IMR-90 (cell line): ENCODE measurements at regions not wholly inside any gene's neighbourhood (a gene's known extent, or its start where the extent isn't known, plus 50 kb on each side); places are given as distances from the start of the nearest gene placed in this dataset.

ENCODE experiments used
- ATAC-seq: fragments of 200-7000 bp; cut with Tn5 transposase; 2 replicates; pipeline ENCODE4 v1.9.1; 2020; ENCODE audit warnings: low read depth, mild to moderate bottlenecking, moderate library complexity
- BruUV-seq: library from RNA; stranded (reverse); fragments of 400-500 nt; replicated peaks from 2 replicates; lab custom pipeline; 2021; lab: Mats Ljungman, UMichigan
- CTCF ChIA-PET: fragments of 300-600 bp; formaldehyde crosslinking; extraction: SDS; loops from one replicate; lab custom pipeline; 2021; ENCODE audit warnings: antibody characterized with exemption; lab: Yijun Ruan, JAX
- POLR2A ChIA-PET: fragments of 300-600 bp; sonication (Branson Sonifier 250); formaldehyde crosslinking; loops from one replicate; lab custom pipeline; 2022; ENCODE audit warnings: antibody characterized with exemption; ENCODE audit not compliant: unreplicated experiment; lab: Charles Lee
- DNase-seq: peaks from one replicate; pipeline ENCODE4 v3.0.0; 2013
- H2AFZ ChIP-seq: replicated peaks from 2 replicates; pipeline ENCODE3; 2013; ENCODE audit warnings: low read length, mild to moderate bottlenecking; ENCODE audit not compliant: poor library complexity
- H2AK5ac ChIP-seq: 2 replicates; pipeline ENCODE4 v1.6.1; 2013; ENCODE audit warnings: low read depth, low read length, inconsistent platforms
- H2AK9ac ChIP-seq: replicated peaks from 2 replicates; pipeline ENCODE3; 2013; ENCODE audit warnings: mild to moderate bottlenecking, low read depth, low read length, moderate library complexity; ENCODE audit not compliant: poor library complexity
- H2BK120ac ChIP-seq: 2 replicates; pipeline ENCODE4 v1.6.1; 2013; ENCODE audit warnings: low read depth, low read length, inconsistent platforms
- H2BK15ac ChIP-seq: 3 replicates; pipeline ENCODE4 v1.6.1; 2013; ENCODE audit warnings: low read depth, low read length, inconsistent platforms
- H2BK20ac ChIP-seq: 2 replicates; pipeline ENCODE4 v1.6.1; 2013; ENCODE audit warnings: low read depth, mild to moderate bottlenecking, inconsistent platforms, low read length, moderate library complexity
- H2BK5ac ChIP-seq: 2 replicates; pipeline ENCODE4 v1.6.1; 2013; ENCODE audit warnings: mild to moderate bottlenecking, low read depth, low read length, inconsistent platforms; ENCODE audit not compliant: poor library complexity, severe bottlenecking
- H3K14ac ChIP-seq: replicated peaks from 2 replicates; pipeline ENCODE4 v1.6.1; 2013; ENCODE audit warnings: low read depth, low read length, inconsistent platforms
- H3K18ac ChIP-seq: 2 replicates; pipeline ENCODE4 v1.6.1; 2013; ENCODE audit warnings: low read depth, low read length, control low read depth
- H3K23ac ChIP-seq: 2 replicates; pipeline ENCODE4 v1.6.1; 2013; ENCODE audit warnings: low read depth, low read length, inconsistent platforms
- H3K27ac ChIP-seq: 2 replicates; pipeline ENCODE4 v1.5.1; 2013; ENCODE audit warnings: mild to moderate bottlenecking, control low read depth, low read length; ENCODE audit not compliant: insufficient read depth
- H3K27me3 ChIP-seq: 2 replicates; pipeline ENCODE4 v1.6.1; 2013; ENCODE audit warnings: low read length; ENCODE audit not compliant: control insufficient read depth, insufficient read depth
- H3K36me3 ChIP-seq: 2 replicates; pipeline ENCODE4 v1.6.1; 2013; ENCODE audit warnings: low read length, mixed read lengths; ENCODE audit not compliant: control insufficient read depth, insufficient read depth
- H3K4ac ChIP-seq: 2 replicates; pipeline ENCODE4 v1.6.1; 2013; ENCODE audit warnings: low read depth, low read length, inconsistent platforms
- H3K4me1 ChIP-seq: 2 replicates; pipeline ENCODE4 v1.6.1; 2013; ENCODE audit warnings: low read length, mixed read lengths; ENCODE audit not compliant: control insufficient read depth, insufficient read depth
- H3K4me2 ChIP-seq: 2 replicates; pipeline ENCODE4 v1.6.1; 2013; ENCODE audit warnings: low read depth, mild to moderate bottlenecking, control low read depth, low read length, moderate library complexity
- H3K4me3 ChIP-seq: 2 replicates; pipeline ENCODE4 v1.5.1; 2013; ENCODE audit warnings: low read depth, mild to moderate bottlenecking, control low read depth, low read length, moderate library complexity; ENCODE audit not compliant: insufficient read depth
- H3K56ac ChIP-seq: 2 replicates; pipeline ENCODE4 v1.6.1; 2013; ENCODE audit warnings: low read length, inconsistent platforms; ENCODE audit not compliant: insufficient read depth; ENCODE audit errors: extremely low read depth
- H3K79me1 ChIP-seq, 2 experiments: 2 replicates each; pipeline ENCODE4 v1.6.1; 2013; ENCODE audit warnings: low read length in 2 of 2, inconsistent platforms in 1 of 2, low read depth in 1 of 2
- H3K9ac ChIP-seq: 2 replicates; pipeline ENCODE4 v1.6.1; 2013; ENCODE audit warnings: low read depth, low read length, control low read depth
- H3K9me1 ChIP-seq: 2 replicates; pipeline ENCODE4 v1.6.1; 2013; ENCODE audit warnings: low read length, inconsistent platforms; ENCODE audit not compliant: insufficient read depth
- H3K9me3 ChIP-seq: 2 replicates; pipeline ENCODE4 v1.6.1; 2013; ENCODE audit warnings: low read length; ENCODE audit not compliant: control insufficient read depth, insufficient read depth
- H4K20me1 ChIP-seq: 2 replicates; pipeline ENCODE4 v1.6.1; 2013; ENCODE audit warnings: low read length, inconsistent platforms; ENCODE audit not compliant: insufficient read depth
- H4K5ac ChIP-seq: 2 replicates; pipeline ENCODE4 v1.6.1; 2013; ENCODE audit warnings: mild to moderate bottlenecking, low read depth, low read length, control low read depth
- H4K8ac ChIP-seq, 2 experiments: 2 replicates each; pipeline ENCODE4 v1.6.1; 2013; ENCODE audit warnings: low read depth in 2 of 2, low read length in 2 of 2, control low read depth in 1 of 2, inconsistent platforms in 1 of 2
- H4K91ac ChIP-seq: 2 replicates; pipeline ENCODE4 v1.6.1; 2013; ENCODE audit warnings: low read depth, low read length, inconsistent platforms; ENCODE audit not compliant: insufficient read depth
- BHLHE40 ChIP-seq: fragments of 150-350 bp; IDR thresholded peaks from 2 replicates; pipeline ENCODE4 v1.6.1; 2016; ENCODE audit warnings: mild to moderate bottlenecking, low read depth, low read length
- CEBPB ChIP-seq: IDR thresholded peaks from 2 replicates; pipeline ENCODE4 v1.6.1; 2012; ENCODE audit warnings: low read depth, low read length, improper control_type of control experiment
- CHD1 ChIP-seq: IDR thresholded peaks from 2 replicates; pipeline ENCODE4 v1.6.1; 2012; ENCODE audit warnings: low read depth, low read length, improper control_type of control experiment
- FOS ChIP-seq: fragments of 150-350 bp; IDR thresholded peaks from 2 replicates; pipeline ENCODE4 v1.6.1; 2016; ENCODE audit warnings: low read depth, low read length
- MAZ ChIP-seq: IDR thresholded peaks from 2 replicates; pipeline ENCODE4 v1.6.1; 2012; ENCODE audit warnings: low read depth, mild to moderate bottlenecking, low read length, improper control_type of control experiment, moderate library complexity, borderline replicate concordance
- MXI1 ChIP-seq: IDR thresholded peaks from 2 replicates; pipeline ENCODE4 v1.6.1; 2012; ENCODE audit warnings: low read depth, mild to moderate bottlenecking, low read length, moderate library complexity, borderline replicate concordance
- NFE2L2 ChIP-seq: fragments of 150-350 bp; IDR thresholded peaks from 2 replicates; pipeline ENCODE4 v1.6.1; 2016; ENCODE audit warnings: low read depth, mild to moderate bottlenecking, low read length
- POLR2A ChIP-seq: IDR thresholded peaks from 2 replicates; pipeline ENCODE4 v1.6.1; 2012; ENCODE audit warnings: mild to moderate bottlenecking, low read depth, low read length
- RAD21 ChIP-seq: IDR thresholded peaks from 2 replicates; pipeline ENCODE4 v1.6.1; 2012; ENCODE audit warnings: low read length, improper control_type of control experiment
- RFX5 ChIP-seq: IDR thresholded peaks from 2 replicates; pipeline ENCODE4 v1.8.0; 2012; ENCODE audit warnings: low read depth, mild to moderate bottlenecking, low read length, moderate library complexity
- SMC3 ChIP-seq: fragments of 150-350 bp; IDR thresholded peaks from 2 replicates; pipeline ENCODE4 v1.6.1; 2016; ENCODE audit warnings: low read depth, mild to moderate bottlenecking, antibody characterized with exemption, low read length, moderate library complexity
- WGBS, 2 experiments: methylation state at CpG; one replicate each; pipeline versions ENCODE4 v1.1.5 to v1.1.7; 2013; ENCODE audit warnings: missing lambda C conversion rate in 2 of 2; ENCODE audit not compliant: insufficient read length in 1 of 2; ENCODE audit errors: extremely low coverage in 2 of 2; 5-methylcytosine and 5-hydroxymethylcytosine counted together
- dilution Hi-C: fragments of 300-500 bp; cut with HindIII; formaldehyde crosslinking; loops from one replicate; pipeline ENCODE4 v1.14.3; 2018; ENCODE audit warnings: low sequenced_read_pairs; ENCODE audit not compliant: unreplicated experiment
- in situ Hi-C: fragments of 300-500 bp; cut with MboI; formaldehyde crosslinking; loops from 3 replicates; pipeline ENCODE4 v1.14.3; 2019; ENCODE audit warnings: low sequenced_read_pairs, inconsistent platforms, mixed read lengths
- intact Hi-C: fragments of 100-400 bp; cut with micrococcal nuclease; formaldehyde crosslinking; loops from 2 replicates; pipeline ENCODE4 v1.10.0; 2022
- TF ChIP-seq, protein P1 (sequence below): fragments of 150-350 bp; IDR thresholded peaks from 2 replicates; pipeline ENCODE4 v1.6.1; 2016; ENCODE audit warnings: low read depth, mild to moderate bottlenecking, low read length, moderate library complexity, borderline replicate concordance
- TF ChIP-seq, protein P2 (sequence below): fragments of 150-350 bp; IDR thresholded peaks from 2 replicates; pipeline ENCODE4 v1.6.1; 2017; ENCODE audit warnings: mild to moderate bottlenecking, antibody characterized with exemption, low read length, low read depth
- TF ChIP-seq, protein P3 (sequence below): conservative IDR thresholded peaks from 2 replicates; pipeline ENCODE4 v1.5.1; 2012; ENCODE audit warnings: mild to moderate bottlenecking, low read depth, low read length, improper control_type of control experiment

- Histone ChIP-seq H3K4ac (no peak overlapping the region), H4K91ac (no peak overlapping the region), H2BK5ac (no peak overlapping the region), H3K36me3 (no peaks in the 10 kb centered on the region), H2AK9ac (no peak overlapping the region), H2BK120ac (no peak overlapping the region), H3K4me1 (no peaks in the 10 kb centered on the region), H3K14ac (no peak overlapping the region), H3K79me1 (no peaks in the 10 kb centered on the region), H3K27me3 (peaks cover 12% of the 10 kb centered on the region; the same call in 1 of the 2 replicates), H4K20me1 (no peaks in the 10 kb centered on the region), H2BK15ac (no peak overlapping the region), H3K9me1 (no peaks in the 10 kb centered on the region), H4K8ac (no peak overlapping the region), H3K9ac (no peak overlapping the region), H4K5ac (no peak overlapping the region), H3K27ac (no peak overlapping the region), H3K4me3 (no peak overlapping the region), H2AFZ (no peak overlapping the region), H2BK20ac (no peak overlapping the region), H3K56ac (no peak overlapping the region), H3K18ac (no peak overlapping the region), H2AK5ac (no peak overlapping the region), H3K23ac (no peak overlapping the region), H3K9me3 (no peaks in the 10 kb centered on the region), H3K4me2 (no peak overlapping the region)
- WGBS, 2 experiments: 60% methylated on average over 2 of the region's 2 CpGs; no CpG with 5 or more reads in 1 of the 2 experiments
- dilution Hi-C loops: no loop called here
- in situ Hi-C loops: no loop called here
- no peak for DNase-seq
- intact Hi-C loops: no loop called here
- no peak for TF ChIP-seq SMC3
- no peak for TF ChIP-seq NFE2L2
- no peak for TF ChIP-seq FOS
- TF ChIP-seq, protein P1, sequence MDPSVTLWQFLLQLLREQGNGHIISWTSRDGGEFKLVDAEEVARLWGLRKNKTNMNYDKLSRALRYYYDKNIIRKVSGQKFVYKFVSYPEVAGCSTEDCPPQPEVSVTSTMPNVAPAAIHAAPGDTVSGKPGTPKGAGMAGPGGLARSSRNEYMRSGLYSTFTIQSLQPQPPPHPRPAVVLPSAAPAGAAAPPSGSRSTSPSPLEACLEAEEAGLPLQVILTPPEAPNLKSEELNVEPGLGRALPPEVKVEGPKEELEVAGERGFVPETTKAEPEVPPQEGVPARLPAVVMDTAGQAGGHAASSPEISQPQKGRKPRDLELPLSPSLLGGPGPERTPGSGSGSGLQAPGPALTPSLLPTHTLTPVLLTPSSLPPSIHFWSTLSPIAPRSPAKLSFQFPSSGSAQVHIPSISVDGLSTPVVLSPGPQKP: no peak
- no peak for TF ChIP-seq POLR2A
- TF ChIP-seq, protein P2, sequence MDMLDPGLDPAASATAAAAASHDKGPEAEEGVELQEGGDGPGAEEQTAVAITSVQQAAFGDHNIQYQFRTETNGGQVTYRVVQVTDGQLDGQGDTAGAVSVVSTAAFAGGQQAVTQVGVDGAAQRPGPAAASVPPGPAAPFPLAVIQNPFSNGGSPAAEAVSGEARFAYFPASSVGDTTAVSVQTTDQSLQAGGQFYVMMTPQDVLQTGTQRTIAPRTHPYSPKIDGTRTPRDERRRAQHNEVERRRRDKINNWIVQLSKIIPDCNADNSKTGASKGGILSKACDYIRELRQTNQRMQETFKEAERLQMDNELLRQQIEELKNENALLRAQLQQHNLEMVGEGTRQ: no peak
- TF ChIP-seq RAD21: no peak
- no peak for TF ChIP-seq MXI1
- TF ChIP-seq, protein P3, sequence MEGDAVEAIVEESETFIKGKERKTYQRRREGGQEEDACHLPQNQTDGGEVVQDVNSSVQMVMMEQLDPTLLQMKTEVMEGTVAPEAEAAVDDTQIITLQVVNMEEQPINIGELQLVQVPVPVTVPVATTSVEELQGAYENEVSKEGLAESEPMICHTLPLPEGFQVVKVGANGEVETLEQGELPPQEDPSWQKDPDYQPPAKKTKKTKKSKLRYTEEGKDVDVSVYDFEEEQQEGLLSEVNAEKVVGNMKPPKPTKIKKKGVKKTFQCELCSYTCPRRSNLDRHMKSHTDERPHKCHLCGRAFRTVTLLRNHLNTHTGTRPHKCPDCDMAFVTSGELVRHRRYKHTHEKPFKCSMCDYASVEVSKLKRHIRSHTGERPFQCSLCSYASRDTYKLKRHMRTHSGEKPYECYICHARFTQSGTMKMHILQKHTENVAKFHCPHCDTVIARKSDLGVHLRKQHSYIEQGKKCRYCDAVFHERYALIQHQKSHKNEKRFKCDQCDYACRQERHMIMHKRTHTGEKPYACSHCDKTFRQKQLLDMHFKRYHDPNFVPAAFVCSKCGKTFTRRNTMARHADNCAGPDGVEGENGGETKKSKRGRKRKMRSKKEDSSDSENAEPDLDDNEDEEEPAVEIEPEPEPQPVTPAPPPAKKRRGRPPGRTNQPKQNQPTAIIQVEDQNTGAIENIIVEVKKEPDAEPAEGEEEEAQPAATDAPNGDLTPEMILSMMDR: no peak
- TF ChIP-seq RFX5: no peak
- TF ChIP-seq CEBPB: no peak
- no peak for TF ChIP-seq BHLHE40
- no peak for TF ChIP-seq CHD1
- TF ChIP-seq MAZ: no peak
- BruUV-seq: no TSS peak
- POLR2A ChIA-PET: no interaction called here
- CTCF ChIA-PET: no interaction called here
- ATAC-seq: no peak
Observed at GRCh38 chr22:44405661-44406060, 92.4 kb downstream of the RTL6 start.
